Neutrophil (primary cell): ENCODE measurements at regions not wholly inside any gene's neighbourhood (a gene's known extent, or its start where the extent isn't known, plus 50 kb on each side); places are given as distances from the start of the nearest gene placed in this dataset.
"Not testable (repeated sequence)": the region's sequence is repeated elsewhere in the genome, so short reads cannot be mapped to it uniquely, and the experiment has no call there.

Source experiments
- H3K27ac ChIP-seq: fragments of 200-600 bp; sonication (generic); 2 replicates; pipeline ENCODE4 v1.5.1; 2016; ENCODE audit warnings: mild to moderate bottlenecking, moderate library complexity
- H3K27me3 ChIP-seq: fragments of 200-600 bp; sonication (generic); 2 replicates; pipeline ENCODE4 v1.6.0; 2016; ENCODE audit warnings: mild to moderate bottlenecking
- H3K36me3 ChIP-seq: fragments of 200-600 bp; sonication (generic); 2 replicates; pipeline ENCODE4 v1.5.1; 2017
- H3K4me1 ChIP-seq, 2 experiments: fragments of 200-600 bp in 1 of 2; sonication (generic) in 1 of 2; 1 replicate in 1 of 2; 2 replicates in 1 of 2; pipeline versions ENCODE4 v1.5.1 to v1.6.1; 2013 to 2016; ENCODE audit warnings: low read depth in 1 of 2, low read length in 1 of 2, mild to moderate bottlenecking in 1 of 2, moderate library complexity in 1 of 2; ENCODE audit not compliant: control insufficient read depth in 1 of 2, insufficient read depth in 1 of 2
- H3K4me3 ChIP-seq, 2 experiments: fragments of 200-600 bp in 1 of 2; sonication (generic) in 1 of 2; 1 replicate in 1 of 2; 2 replicates in 1 of 2; pipeline ENCODE4 v1.5.1; 2013 to 2016; ENCODE audit warnings: low read depth in 1 of 2, low read length in 1 of 2, mild to moderate bottlenecking in 1 of 2, moderate library complexity in 1 of 2
- H3K9me3 ChIP-seq: fragments of 200-600 bp; sonication (generic); 2 replicates; pipeline ENCODE4 v1.5.1; 2016

- not testable (repeated sequence) for H3K4me1 ChIP-seq, H3K4me3 ChIP-seq, H3K36me3 ChIP-seq, H3K27ac ChIP-seq, H3K9me3 ChIP-seq, H3K27me3 ChIP-seq
These were observed 1245.1 kb downstream of the RPIA start for GRCh38 chr2:89936559-89936958.

- H3K27me3 ChIP-seq, H3K9me3 ChIP-seq, H3K4me1 ChIP-seq, H3K27ac ChIP-seq, H3K4me3 ChIP-seq, H3K36me3 ChIP-seq: not testable (repeated sequence)
These were observed 1247.3 kb downstream of the RPIA start for GRCh38 chr2:89938756-89939155.

GRCh38 chr2:89944267-89944666 lies 1252.8 kb downstream of the RPIA start:
- not testable (repeated sequence) for H3K4me3 ChIP-seq, H3K27me3 ChIP-seq, H3K4me1 ChIP-seq, H3K9me3 ChIP-seq, H3K36me3 ChIP-seq, H3K27ac ChIP-seq

GRCh38 chr2:89945004-89945616 lies 1253.6 kb downstream of the RPIA start:
- H3K9me3 ChIP-seq, H3K27me3 ChIP-seq, H3K4me1 ChIP-seq, H3K36me3 ChIP-seq, H3K4me3 ChIP-seq, H3K27ac ChIP-seq: not testable (repeated sequence)

GRCh38 chr2:89947208-89947815 lies 1255.8 kb downstream of the RPIA start:
- H3K4me1 ChIP-seq, H3K27ac ChIP-seq, H3K27me3 ChIP-seq, H3K9me3 ChIP-seq, H3K36me3 ChIP-seq, H3K4me3 ChIP-seq: not testable (repeated sequence)

- not testable (repeated sequence) for H3K4me1 ChIP-seq, H3K4me3 ChIP-seq, H3K27me3 ChIP-seq, H3K27ac ChIP-seq, H3K36me3 ChIP-seq, H3K9me3 ChIP-seq
These were observed 1256.6 kb downstream of the RPIA start for GRCh38 chr2:89948102-89948501.

GRCh38 chr2:89950807-89951206 lies 1259.3 kb downstream of the RPIA start:
- not testable (repeated sequence) for H3K9me3 ChIP-seq, H3K4me3 ChIP-seq, H3K36me3 ChIP-seq, H3K4me1 ChIP-seq, H3K27ac ChIP-seq, H3K27me3 ChIP-seq

GRCh38 chr2:89957236-89957635 lies 1265.8 kb downstream of the RPIA start:
- H3K36me3 ChIP-seq, H3K4me3 ChIP-seq, H3K9me3 ChIP-seq, H3K27me3 ChIP-seq, H3K27ac ChIP-seq, H3K4me1 ChIP-seq: not testable (repeated sequence)

GRCh38 chr2:89959729-89960378 lies 1268.4 kb downstream of the RPIA start:
- not testable (repeated sequence) for H3K4me3 ChIP-seq, H3K27ac ChIP-seq, H3K36me3 ChIP-seq, H3K9me3 ChIP-seq, H3K27me3 ChIP-seq, H3K4me1 ChIP-seq

- H3K36me3 ChIP-seq, H3K27ac ChIP-seq, H3K27me3 ChIP-seq, H3K4me1 ChIP-seq, H3K9me3 ChIP-seq, H3K4me3 ChIP-seq: not testable (repeated sequence)
These were observed 1269.1 kb downstream of the RPIA start for GRCh38 chr2:89960570-89960969.

- not testable (repeated sequence) for H3K36me3 ChIP-seq, H3K27ac ChIP-seq, H3K9me3 ChIP-seq, H3K4me3 ChIP-seq, H3K4me1 ChIP-seq
- peaks cover 11% of the 10 kb centered on the region for H3K27me3 ChIP-seq
These were observed 1277.1 kb downstream of the RPIA start for GRCh38 chr2:89968567-89968966.

GRCh38 chr2:89969190-89969589 lies 1277.7 kb downstream of the RPIA start:
- not testable (repeated sequence) for H3K4me3 ChIP-seq, H3K36me3 ChIP-seq, H3K27ac ChIP-seq, H3K4me1 ChIP-seq, H3K9me3 ChIP-seq
- H3K27me3 ChIP-seq = peaks cover 11% of the 10 kb centered on the region

- not testable (repeated sequence) for H3K36me3 ChIP-seq, H3K27me3 ChIP-seq, H3K27ac ChIP-seq, H3K4me3 ChIP-seq, H3K9me3 ChIP-seq, H3K4me1 ChIP-seq
These were observed 1282.4 kb downstream of the RPIA start for GRCh38 chr2:89973849-89974248.

GRCh38 chr2:89979826-89980537 lies 1288.5 kb downstream of the RPIA start:
- not testable (repeated sequence) for H3K27ac ChIP-seq, H3K36me3 ChIP-seq, H3K4me3 ChIP-seq, H3K27me3 ChIP-seq, H3K9me3 ChIP-seq
- H3K4me1 ChIP-seq = peaks cover 9 to 13% of the 10 kb centered on the region in 2 experiments
